ENCODE measurements at regions not wholly inside any gene's neighbourhood (a gene's known extent, or its start where the extent isn't known, plus 50 kb on each side); places are given as distances from the start of the nearest gene placed in this dataset.
"Not testable (repeated sequence)": the region's sequence is repeated elsewhere in the genome, so short reads cannot be mapped to it uniquely, and the experiment has no call there.

DNA sequence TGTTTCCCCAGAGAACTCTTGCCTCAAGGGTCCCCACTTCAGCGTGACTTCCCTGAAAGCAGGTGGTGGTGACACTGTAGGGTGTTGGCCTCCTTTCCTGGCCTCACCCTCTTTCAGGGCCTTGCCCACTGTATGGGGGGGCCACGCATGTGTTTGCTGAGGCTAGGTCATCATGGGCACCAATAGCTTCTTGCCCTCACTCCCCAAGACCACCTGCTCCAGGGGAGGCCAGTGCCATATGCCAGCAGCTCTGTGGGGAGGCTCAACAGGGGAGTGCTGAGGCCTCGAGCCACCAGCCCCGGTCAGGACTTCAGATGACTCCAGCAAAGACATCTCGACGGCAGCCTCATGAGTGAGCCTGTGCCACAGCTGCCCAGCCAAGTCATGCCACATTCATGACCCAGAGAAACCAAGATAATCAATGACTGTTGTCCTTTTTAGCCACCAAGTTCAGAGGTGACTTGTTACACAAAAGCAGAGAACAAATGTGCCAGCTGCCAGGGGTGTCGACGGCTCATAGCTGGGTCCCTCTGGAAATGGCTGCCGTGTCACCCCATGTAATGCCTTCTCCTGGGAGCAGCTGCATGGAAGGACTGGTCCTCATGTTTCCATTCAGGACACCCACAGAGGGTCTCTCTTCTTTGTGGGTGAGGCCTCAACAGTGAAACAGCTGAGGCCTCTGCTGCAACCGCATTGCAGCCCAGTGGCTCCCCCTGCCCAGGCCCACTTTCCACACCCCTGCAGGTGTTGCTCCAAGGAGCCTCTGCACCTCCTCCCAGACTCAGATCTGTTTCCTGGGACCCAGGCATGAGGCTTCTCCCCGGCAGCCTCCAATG, 162.2 kb downstream of the LAT start:
- H4K20me1 ChIP-seq (ENCODE audit: control insufficient read depth, insufficient read depth); in situ Hi-C loops (cut with MboI); H3K9ac ChIP-seq (ENCODE audit: control insufficient read depth, insufficient read depth, low read length); ATAC-seq; RAD21 ChIA-PET (ENCODE audit: unreplicated experiment); H3K4me3 ChIP-seq; H2AFZ ChIP-seq (ENCODE audit: control insufficient read depth, low read depth, low read length); H3K79me2 ChIP-seq (ENCODE audit: control insufficient read depth, insufficient read depth, low read length); H3K4me1 ChIP-seq (ENCODE audit: control insufficient read depth, insufficient read depth, low read length); CTCF ChIA-PET; intact Hi-C loops (cut with micrococcal nuclease; ENCODE audit: unreplicated experiment); H3K27me3 ChIP-seq (replicated peaks in 1 of 2; ENCODE audit: control insufficient read depth in 2 of 2, insufficient read depth in 2 of 2, low read length in 1 of 2); H3K9me3 ChIP-seq (replicated peaks; ENCODE audit: control insufficient read depth, insufficient read depth, low read length); BruUV-seq (replicated peaks); H3K4me2 ChIP-seq (ENCODE audit: control insufficient read depth, insufficient read depth); SMC1A ChIA-PET (ENCODE audit: uncharacterized antibody, unreplicated experiment); FAIRE-seq; POLR2A ChIA-PET; H3K36me3 ChIP-seq (ENCODE audit: control insufficient read depth in 2 of 2, insufficient read depth in 2 of 2, low read length in 1 of 2); DNase-seq (ENCODE audit: low read depth, low spot score); H3K27ac ChIP-seq (ENCODE audit: control insufficient read depth, insufficient read depth): not testable (repeated sequence)
- WGBS (ENCODE audit: insufficient coverage, insufficient replicate concordance, low lambda C conversion rate, missing lambda C conversion rate): 86% methylated on average over 10 of the region's 11 CpGs

DNA sequence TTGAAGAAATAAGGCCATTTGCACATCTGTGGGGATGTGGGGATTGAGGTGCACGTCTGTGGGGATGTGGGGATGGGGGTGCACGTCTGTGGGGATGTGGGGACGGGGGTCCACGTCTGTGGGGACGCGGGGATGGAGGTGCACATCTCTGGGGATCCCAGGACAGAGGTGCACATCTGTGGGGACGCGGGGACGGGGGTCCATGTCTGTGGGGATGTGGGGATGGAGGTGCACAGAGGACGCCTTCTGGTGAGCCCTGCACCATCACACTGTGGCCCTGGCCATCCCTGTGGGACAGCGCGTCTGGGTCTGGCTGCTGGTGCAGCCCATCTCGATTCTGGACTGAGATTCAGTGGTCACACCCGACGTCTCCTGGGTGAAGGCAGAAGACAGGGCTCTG, 161.4 kb downstream of the LAT start:
- no TSS peak for BruUV-seq (replicated peaks)
- ATAC-seq (no peak), FAIRE-seq (no peak), DNase-seq (ENCODE audit: low read depth, low spot score) (no peak)
- intact Hi-C loops (cut with micrococcal nuclease; ENCODE audit: unreplicated experiment) (no loop called here), in situ Hi-C loops (cut with MboI) (no loop called here)
- H2AFZ ChIP-seq (ENCODE audit: control insufficient read depth, low read depth, low read length): no peak overlapping the region
- no peaks in the 10 kb centered on the region for H4K20me1 ChIP-seq (ENCODE audit: control insufficient read depth, insufficient read depth)
- ChIA-PET SMC1A (ENCODE audit: uncharacterized antibody, unreplicated experiment) (no interaction called here), RAD21 (ENCODE audit: unreplicated experiment) (no interaction called here), CTCF (no interaction called here), POLR2A (no interaction called here)
- H3K27ac ChIP-seq (ENCODE audit: control insufficient read depth, insufficient read depth): no peak overlapping the region
- H3K36me3 ChIP-seq (ENCODE audit: control insufficient read depth in 2 of 2, insufficient read depth in 2 of 2, low read length in 1 of 2): no peaks in the 10 kb centered on the region
- H3K4me3 ChIP-seq: no peak overlapping the region
- no peak overlapping the region for H3K9ac ChIP-seq (ENCODE audit: control insufficient read depth, insufficient read depth, low read length)
- H3K27me3 ChIP-seq (replicated peaks in 1 of 2; ENCODE audit: control insufficient read depth in 2 of 2, insufficient read depth in 2 of 2, low read length in 1 of 2): no peaks in the 10 kb centered on the region
- WGBS (ENCODE audit: insufficient coverage, insufficient replicate concordance, low lambda C conversion rate, missing lambda C conversion rate): 45% methylated on average over 9 of the region's 15 CpGs
- no peaks in the 10 kb centered on the region for H3K9me3 ChIP-seq (replicated peaks; ENCODE audit: control insufficient read depth, insufficient read depth, low read length)
- H3K4me2 ChIP-seq (ENCODE audit: control insufficient read depth, insufficient read depth): no peak overlapping the region
- no peaks in the 10 kb centered on the region for H3K4me1 ChIP-seq (ENCODE audit: control insufficient read depth, insufficient read depth, low read length)
- no peaks in the 10 kb centered on the region for H3K79me2 ChIP-seq (ENCODE audit: control insufficient read depth, insufficient read depth, low read length)
- TF ChIP-seq, protein P1, sequence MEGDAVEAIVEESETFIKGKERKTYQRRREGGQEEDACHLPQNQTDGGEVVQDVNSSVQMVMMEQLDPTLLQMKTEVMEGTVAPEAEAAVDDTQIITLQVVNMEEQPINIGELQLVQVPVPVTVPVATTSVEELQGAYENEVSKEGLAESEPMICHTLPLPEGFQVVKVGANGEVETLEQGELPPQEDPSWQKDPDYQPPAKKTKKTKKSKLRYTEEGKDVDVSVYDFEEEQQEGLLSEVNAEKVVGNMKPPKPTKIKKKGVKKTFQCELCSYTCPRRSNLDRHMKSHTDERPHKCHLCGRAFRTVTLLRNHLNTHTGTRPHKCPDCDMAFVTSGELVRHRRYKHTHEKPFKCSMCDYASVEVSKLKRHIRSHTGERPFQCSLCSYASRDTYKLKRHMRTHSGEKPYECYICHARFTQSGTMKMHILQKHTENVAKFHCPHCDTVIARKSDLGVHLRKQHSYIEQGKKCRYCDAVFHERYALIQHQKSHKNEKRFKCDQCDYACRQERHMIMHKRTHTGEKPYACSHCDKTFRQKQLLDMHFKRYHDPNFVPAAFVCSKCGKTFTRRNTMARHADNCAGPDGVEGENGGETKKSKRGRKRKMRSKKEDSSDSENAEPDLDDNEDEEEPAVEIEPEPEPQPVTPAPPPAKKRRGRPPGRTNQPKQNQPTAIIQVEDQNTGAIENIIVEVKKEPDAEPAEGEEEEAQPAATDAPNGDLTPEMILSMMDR (IDR thresholded peaks at IDR 0.05 in 2 of 3, conservative IDR thresholded peaks at IDR 0.05 in 1 of 3; ENCODE audit: control insufficient read depth in 2 of 3, extremely low read depth in 1 of 3, insufficient read depth in 1 of 3, low read depth in 3 of 3, low read length in 3 of 3): no peak
- TF ChIP-seq BMI1 (IDR thresholded peaks at IDR 0.05; ENCODE audit: borderline replicate concordance) (no peak), NFXL1 (IDR thresholded peaks at IDR 0.05; ENCODE audit: borderline replicate concordance) (no peak), SMC3 (IDR thresholded peaks at IDR 0.05; ENCODE audit: borderline replicate concordance, low read length) (no peak), RUNX3 (IDR thresholded peaks at IDR 0.05; ENCODE audit: low read length) (no peak), ZNF274 (IDR thresholded peaks at IDR 0.05; ENCODE audit: insufficient read depth, insufficient read length) (no peak), TCF3 (IDR thresholded peaks at IDR 0.05; ENCODE audit: borderline replicate concordance, insufficient read depth, low read depth, low read length) (no peak), SIN3A (IDR thresholded peaks at IDR 0.05; ENCODE audit: low read depth, low read length) (no peak), YBX1 (IDR thresholded peaks at IDR 0.05) (no peak)
- TF ChIP-seq, protein P2, sequence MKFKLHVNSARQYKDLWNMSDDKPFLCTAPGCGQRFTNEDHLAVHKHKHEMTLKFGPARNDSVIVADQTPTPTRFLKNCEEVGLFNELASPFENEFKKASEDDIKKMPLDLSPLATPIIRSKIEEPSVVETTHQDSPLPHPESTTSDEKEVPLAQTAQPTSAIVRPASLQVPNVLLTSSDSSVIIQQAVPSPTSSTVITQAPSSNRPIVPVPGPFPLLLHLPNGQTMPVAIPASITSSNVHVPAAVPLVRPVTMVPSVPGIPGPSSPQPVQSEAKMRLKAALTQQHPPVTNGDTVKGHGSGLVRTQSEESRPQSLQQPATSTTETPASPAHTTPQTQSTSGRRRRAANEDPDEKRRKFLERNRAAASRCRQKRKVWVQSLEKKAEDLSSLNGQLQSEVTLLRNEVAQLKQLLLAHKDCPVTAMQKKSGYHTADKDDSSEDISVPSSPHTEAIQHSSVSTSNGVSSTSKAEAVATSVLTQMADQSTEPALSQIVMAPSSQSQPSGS (IDR thresholded peaks at IDR 0.05; ENCODE audit: low read length): no peak
- TF ChIP-seq, protein P3, sequence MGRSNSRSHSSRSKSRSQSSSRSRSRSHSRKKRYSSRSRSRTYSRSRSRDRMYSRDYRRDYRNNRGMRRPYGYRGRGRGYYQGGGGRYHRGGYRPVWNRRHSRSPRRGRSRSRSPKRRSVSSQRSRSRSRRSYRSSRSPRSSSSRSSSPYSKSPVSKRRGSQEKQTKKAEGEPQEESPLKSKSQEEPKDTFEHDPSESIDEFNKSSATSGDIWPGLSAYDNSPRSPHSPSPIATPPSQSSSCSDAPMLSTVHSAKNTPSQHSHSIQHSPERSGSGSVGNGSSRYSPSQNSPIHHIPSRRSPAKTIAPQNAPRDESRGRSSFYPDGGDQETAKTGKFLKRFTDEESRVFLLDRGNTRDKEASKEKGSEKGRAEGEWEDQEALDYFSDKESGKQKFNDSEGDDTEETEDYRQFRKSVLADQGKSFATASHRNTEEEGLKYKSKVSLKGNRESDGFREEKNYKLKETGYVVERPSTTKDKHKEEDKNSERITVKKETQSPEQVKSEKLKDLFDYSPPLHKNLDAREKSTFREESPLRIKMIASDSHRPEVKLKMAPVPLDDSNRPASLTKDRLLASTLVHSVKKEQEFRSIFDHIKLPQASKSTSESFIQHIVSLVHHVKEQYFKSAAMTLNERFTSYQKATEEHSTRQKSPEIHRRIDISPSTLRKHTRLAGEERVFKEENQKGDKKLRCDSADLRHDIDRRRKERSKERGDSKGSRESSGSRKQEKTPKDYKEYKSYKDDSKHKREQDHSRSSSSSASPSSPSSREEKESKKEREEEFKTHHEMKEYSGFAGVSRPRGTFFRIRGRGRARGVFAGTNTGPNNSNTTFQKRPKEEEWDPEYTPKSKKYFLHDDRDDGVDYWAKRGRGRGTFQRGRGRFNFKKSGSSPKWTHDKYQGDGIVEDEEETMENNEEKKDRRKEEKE (IDR thresholded peaks at IDR 0.05): no peak

Data from GM12878 (cell line).